GM12872 (cell line): ENCODE measurements at regions not wholly inside any gene's neighbourhood (a gene's known extent, or its start where the extent isn't known, plus 50 kb on each side); places are given as distances from the start of the nearest gene placed in this dataset.

ENCODE experiments used
- CTCF ChIP-seq: IDR thresholded peaks from 3 replicates; pipeline ENCODE4 v1.5.1; 2011; ENCODE audit warnings: low read depth, mild to moderate bottlenecking, low read length, moderate library complexity; ENCODE audit not compliant: insufficient read depth

GRCh38 chr11:112884012-112884767 lies 77.0 kb upstream of the NCAM1 start:
- TF ChIP-seq CTCF: no peak

- no peak for TF ChIP-seq CTCF
Observed at GRCh38 chr11:112885744-112886433, 75.3 kb upstream of the NCAM1 start.

GRCh38 chr11:112886434-112887370 lies 74.5 kb upstream of the NCAM1 start:
- no peak for TF ChIP-seq CTCF

GRCh38 chr11:112889446-112889845 lies 71.8 kb upstream of the NCAM1 start:
- TF ChIP-seq CTCF: no peak

- TF ChIP-seq CTCF: no peak
Observed at GRCh38 chr11:112899235-112900006, 61.8 kb upstream of the NCAM1 start.

- no peak for TF ChIP-seq CTCF
Observed at GRCh38 chr11:112901924-112902323, 59.3 kb upstream of the NCAM1 start.
